DMS53 (cell line): ENCODE measurements at regions not wholly inside any gene's neighbourhood (a gene's known extent, or its start where the extent isn't known, plus 50 kb on each side); places are given as distances from the start of the nearest gene placed in this dataset.
A peak's percentile ranks its signal among the peaks of the same experiment; 100 is the strongest.
"Not testable (repeated sequence)": the region's sequence is repeated elsewhere in the genome, so short reads cannot be mapped to it uniquely, and the experiment has no call there.

Experiments
- DNase-seq: peaks from one replicate; lab custom pipeline; 2025; lab: John Stamatoyannopoulos, UW

- no peak for DNase-seq
Observed at GRCh38 chr5:86228147-86228546, 389.6 kb upstream of the COX7C start.

- no peak for DNase-seq
Observed at GRCh38 chr5:86232246-86232645, 385.5 kb upstream of the COX7C start.

- DNase-seq: no peak
Observed at GRCh38 chr5:86244153-86244552, 373.6 kb upstream of the COX7C start.

GRCh38 chr5:86257871-86258270, 359.9 kb upstream of the COX7C start:
- DNase-seq: no peak

- not testable (repeated sequence) for DNase-seq
Observed at GRCh38 chr5:86284400-86285190, 333.1 kb upstream of the COX7C start.

DNA sequence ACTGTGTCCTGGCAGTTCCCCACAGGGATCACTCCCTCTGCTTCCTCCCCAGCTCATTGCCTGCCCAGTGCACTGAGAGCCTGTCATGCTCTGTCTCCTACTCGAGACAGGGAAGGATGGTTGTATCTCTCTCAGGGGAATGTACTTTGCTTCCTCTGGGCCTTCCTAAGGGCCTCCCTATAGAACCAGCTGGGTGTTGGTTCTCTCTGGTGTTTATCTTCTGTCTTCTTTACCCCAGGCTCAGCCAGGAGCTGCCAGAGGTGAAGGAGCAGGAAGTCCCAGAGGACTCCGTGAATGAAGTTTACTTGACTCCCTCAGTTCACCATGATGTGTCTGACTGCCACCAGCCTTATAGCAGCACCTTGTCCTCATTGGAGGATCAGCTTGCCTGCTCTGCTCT, 330.3 kb upstream of the COX7C start:
- DNase-seq: not testable (repeated sequence)

GRCh38 chr5:86289786-86290185, 328.0 kb upstream of the COX7C start:
- not testable (repeated sequence) for DNase-seq

DNA sequence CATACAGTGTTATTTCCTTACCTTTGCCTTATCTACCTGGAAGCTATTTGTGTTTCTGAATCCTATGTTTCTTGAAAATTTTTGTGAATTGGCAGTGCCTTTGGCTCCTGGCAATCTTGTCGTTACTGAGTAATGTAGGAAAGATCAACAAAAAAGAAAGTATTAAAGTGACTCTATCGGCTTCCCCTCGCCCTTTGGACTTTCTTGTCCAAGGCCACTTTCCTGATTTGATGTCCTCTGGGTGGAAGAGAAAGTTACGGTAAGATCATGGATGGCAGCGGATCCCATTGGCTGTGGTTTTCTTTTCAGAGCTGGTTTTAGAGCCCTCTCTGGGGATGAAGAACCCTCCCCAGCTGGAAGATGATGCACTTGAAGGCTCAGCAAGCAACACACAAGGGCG, 324.9 kb upstream of the COX7C start:
- not testable (repeated sequence) for DNase-seq

- DNase-seq: not testable (repeated sequence)
Observed at GRCh38 chr5:86302643-86303042, 315.1 kb upstream of the COX7C start.

GRCh38 chr5:86305050-86305449, 312.7 kb upstream of the COX7C start:
- DNase-seq: peak; percentile 64

DNA sequence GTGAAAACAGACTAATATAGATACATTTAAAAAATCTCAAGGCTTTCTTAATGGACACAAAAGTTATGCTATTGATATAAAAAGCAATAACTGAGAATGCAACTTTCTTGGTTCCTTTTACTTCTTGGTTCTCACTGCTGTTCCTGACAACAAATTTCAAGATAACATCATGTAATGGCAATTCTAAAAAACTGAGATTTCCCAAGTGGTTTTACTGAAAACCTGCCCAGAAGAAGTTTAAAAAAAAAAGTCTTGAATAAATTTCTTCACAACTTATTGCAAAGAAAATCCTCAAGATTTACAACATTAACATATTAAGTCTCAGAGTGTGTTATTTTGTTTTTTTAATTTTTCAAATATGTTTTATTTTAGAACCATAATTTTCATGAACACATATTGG, 302.8 kb upstream of the COX7C start:
- no peak for DNase-seq

DNA sequence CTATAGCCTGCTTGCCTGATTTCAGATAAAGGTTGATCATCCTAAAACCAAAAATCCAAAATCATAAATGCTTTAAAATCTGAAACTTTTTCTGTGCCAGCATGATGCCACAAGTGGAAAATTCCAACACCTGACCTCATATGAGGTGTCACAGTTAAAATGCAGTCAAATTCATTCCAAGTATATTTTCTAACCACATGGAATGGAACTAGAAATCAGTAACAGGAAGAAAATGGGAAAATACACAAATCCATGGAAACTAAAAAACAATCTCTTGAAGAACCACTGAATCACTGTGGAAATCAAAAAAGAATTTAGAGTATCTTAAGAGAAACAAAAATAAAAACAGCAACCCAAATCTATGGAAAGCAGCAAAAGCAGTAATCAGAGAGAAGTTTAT, 297.5 kb upstream of the COX7C start:
- DNase-seq: no peak

DNA sequence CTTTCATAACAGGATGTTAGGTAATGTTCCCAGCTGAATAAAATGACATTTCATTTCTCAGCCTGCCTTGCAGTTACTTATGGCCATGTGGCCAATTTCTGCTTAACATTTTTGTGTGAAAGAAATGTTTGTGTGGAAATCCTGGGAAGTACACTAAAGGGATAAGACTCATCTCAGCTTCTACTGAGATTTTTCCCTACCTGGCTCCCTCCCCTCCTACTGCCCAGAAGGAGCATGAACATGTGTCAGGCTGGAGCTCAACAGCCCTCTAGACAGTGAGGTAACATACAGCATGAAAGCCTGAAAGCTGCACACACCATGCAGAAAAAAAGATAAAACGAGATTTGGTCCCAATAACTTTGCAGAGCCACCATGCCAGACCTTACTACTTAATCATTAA, 288.4 kb upstream of the COX7C start:
- DNase-seq: no peak

DNA sequence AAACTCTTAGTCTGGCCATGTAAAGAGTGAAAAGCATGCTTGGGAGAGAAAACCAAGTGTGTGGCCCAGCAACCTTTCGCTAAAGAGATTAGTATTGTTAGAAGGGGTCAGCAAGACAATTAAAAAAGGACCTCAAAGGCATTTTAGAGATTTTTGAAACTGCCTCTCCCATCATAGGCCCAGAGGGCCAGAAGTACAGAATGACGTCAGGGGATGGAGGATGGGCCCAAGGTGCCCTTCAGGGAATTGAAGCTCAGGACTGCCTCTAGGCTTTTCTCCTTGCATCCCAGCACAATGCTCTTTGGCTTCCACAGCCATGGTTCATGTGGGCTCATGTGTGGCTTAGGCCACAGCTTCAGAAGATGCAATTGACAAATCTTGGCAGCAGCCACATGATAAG, 287.0 kb upstream of the COX7C start:
- no peak for DNase-seq

DNA sequence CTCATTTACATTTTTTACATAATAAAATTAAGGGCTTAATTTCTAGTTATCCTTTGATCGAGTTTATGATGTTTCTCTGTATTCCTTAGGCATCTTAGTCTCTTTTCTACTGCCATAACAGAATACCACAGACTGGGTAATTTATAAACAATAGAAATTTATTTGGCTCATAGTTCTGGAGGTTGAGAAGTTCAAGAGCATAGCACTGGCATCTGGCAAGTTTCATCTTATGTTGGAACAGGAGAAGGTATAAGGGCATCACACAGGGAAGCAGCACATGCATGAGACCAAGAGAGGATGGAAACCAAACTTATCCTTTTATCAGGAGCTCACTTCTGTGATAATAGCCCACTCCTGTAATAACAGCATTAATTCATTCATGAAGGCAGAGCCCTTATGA, 284.9 kb upstream of the COX7C start:
- DNase-seq: no peak

GRCh38 chr5:86337667-86338460, 279.9 kb upstream of the COX7C start:
- no peak for DNase-seq

DNA sequence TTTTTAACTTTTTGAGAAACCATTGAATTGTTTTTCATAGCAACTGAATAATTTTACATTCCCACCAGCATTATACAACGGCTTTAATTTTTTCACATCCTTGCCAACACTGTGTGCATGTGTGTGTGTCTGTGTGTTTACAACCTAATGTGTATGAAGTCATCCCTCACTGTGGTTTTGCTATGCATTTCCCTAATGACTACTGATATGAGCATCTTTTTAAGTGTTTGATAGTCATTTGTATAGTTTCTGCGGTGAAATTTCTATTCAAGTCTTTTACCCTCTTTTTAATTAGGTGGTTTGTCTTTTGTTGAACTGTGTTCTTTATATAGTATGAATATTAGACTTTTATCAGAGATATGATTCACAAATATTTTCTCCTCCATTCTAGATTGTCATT, 263.1 kb upstream of the COX7C start:
- no peak for DNase-seq

DNA sequence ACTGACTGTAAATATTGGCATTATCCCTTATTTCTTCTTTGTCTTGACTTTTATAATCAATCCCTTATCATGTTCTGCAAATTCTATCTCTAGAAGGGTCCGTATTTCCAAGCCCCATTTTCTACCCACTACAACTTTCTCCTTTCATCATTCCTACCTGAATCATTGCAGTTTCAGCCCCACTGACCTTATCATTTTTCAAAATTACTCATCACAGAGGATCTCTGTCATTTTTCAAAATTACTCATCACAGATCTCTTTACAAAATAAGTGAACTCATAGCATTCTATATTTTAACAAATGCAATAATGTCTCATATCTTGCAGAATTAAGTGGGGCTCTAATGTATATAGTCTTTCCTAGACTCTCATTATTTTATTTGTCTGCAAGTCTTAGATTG, 256.9 kb upstream of the COX7C start:
- DNase-seq: no peak

DNA sequence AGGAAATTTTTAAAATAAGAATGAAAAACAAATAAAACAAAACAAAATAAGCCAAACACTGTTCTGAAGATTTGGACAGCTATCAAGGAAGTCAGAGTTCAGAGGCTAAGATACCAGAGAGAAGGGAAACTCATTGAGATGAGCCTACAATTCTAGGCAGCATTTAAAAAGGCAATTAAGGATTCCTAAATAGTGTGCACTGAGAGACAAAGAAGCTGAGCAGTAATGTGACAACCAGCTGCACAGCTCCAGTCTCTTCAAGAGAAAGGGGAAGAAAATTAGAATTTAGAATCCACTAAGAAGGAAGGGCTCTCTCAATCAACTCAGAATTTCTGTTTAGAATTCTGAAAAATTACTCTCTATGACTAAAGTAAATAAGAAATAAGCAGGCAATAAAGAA, 246.7 kb upstream of the COX7C start:
- no peak for DNase-seq

DNA sequence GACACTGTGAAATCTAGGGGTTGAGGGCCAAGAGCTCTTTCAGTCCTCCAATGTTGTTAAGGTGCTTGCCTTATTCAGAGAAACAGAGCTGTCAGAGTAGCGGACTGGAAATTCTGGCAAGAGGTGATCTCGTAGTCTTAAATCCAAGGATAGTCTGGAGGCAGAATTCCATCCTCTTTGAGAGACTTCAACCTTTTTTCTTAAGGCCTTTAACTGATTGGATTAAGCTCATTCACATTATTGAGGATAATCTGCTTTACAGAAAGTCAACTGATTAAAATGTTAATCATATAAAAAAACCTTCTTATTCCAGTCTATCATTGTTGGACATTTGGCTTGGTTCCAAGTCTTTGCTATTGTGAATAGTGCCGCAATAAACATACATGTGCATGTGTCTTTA, 243.1 kb upstream of the COX7C start:
- no peak for DNase-seq

- no peak for DNase-seq
Observed at GRCh38 chr5:86376214-86376613, 241.5 kb upstream of the COX7C start.

DNA sequence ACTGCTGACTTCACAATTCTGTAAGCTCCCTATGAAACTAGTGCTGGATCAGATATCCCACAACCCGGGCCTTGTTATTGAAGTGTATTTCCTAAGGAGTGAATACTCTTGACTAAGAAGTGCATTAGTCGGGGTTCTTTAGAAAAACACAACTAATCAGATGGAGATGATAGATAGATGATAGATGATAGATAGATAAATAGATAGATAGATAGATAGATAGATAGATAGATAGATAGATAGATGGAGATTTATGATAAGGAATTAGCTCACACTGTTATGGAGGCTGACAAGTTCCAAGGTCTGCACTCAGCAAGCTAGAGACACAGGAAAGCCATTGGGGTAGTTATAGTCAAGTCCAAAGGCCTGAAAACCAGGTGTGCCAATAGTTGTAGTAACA, 214.6 kb upstream of the COX7C start:
- no peak for DNase-seq

DNA sequence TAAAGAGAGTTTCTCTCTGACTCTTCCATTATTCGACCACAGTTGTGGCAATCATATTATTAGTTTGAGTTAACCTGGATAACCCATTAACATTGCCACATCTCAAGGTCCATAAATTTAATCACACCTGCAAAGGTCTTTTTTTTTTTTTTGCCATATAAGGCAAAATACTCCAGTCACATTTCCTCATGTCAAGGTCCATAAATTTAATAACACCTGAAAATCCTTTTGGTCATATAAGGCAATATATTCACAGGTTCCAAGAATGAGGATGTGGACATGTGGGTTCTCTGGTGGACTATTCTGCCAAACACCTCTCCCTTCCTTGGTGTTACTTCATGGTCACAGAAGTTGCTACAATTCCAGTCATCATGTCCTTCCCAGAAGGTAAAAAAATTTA, 213.5 kb upstream of the COX7C start:
- DNase-seq: no peak

- DNase-seq: no peak
Observed at GRCh38 chr5:86407711-86408110, 210.0 kb upstream of the COX7C start.
